Jurkat, Clone E6-1 (cell line): ENCODE measurements at regions not wholly inside any gene's neighbourhood (a gene's known extent, or its start where the extent isn't known, plus 50 kb on each side); places are given as distances from the start of the nearest gene placed in this dataset.

Source experiments
- DNase-seq: peaks from one replicate; pipeline ENCODE4 v3.0.0-alpha.2; 2011; ENCODE audit warnings: low read depth, low spot score
- H3K4me3 ChIP-seq: 2 replicates; pipeline ENCODE4 v1.5.1; 2011; ENCODE audit warnings: mild to moderate bottlenecking, low read length, control low read depth, moderate library complexity

DNA sequence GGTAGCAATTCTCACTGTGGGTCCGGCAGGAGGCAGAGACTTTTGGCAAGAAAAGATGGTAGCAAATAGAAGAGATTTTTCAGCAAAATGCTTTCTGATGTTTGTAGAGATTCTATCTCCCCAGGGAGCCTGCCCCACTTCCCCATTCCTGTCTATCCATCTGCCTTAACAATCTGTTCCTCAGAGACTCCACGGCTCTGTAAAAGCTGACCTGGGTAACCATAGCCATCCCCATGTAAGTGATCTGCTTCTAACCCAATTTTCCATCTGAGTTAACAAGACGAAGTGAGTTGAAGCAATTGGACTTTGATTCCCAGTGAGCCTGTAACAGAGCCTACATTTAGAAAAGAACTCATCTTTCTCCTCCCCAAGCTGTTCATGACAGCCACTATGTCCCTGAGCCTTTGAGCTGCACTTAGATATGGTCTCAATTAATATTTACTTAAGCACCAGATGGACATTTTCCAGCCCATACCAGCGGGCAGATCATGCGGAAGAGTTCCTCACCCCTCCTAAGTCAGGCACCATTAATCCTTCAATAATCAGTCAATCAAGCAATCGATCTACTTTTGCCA, 896.1 kb downstream of the CCSER2 start:
- no peak overlapping the region for H3K4me3 ChIP-seq
- DNase-seq, result no peak

DNA sequence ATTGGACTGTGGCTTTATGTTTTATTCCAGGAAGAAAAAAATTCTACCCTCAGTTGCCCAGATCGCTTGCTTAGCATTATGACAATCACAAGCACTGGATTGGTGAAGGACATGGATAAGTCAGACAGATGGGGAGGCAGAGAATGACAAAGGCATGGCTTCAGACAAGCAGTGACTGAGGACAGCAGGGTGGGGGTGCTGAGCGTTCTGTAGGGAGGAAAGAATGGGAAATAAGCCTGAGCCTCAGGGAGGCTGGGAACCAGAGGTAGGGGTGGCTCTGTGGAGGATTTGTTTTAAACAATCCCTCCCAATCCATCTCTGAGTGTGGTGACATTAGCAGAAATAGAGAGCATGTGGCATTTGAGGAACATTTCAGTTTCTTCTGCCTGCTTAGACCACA, 896.9 kb downstream of the CCSER2 start:
- DNase-seq, result no peak

DNA sequence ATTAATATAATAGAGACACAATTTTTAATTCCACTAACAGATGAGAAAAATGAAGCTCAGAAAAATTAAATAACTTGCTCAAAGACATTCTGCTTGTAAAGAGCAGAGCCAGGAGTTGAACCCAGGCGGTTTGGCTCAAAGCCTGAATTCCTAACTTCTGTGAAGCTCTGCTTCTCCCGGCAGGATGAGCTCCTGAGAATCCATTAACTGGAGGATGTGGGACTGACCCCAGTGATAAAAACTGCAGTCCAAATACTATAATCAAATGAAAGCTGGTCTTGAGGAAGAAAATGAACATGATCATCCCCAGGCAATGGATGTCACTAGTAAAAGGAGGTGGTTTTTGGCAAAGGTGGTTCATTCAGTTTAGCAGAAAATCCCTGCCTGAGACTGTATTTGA, 898.2 kb downstream of the CCSER2 start:
- H3K4me3 ChIP-seq, result no peak overlapping the region
- no peak for DNase-seq

More for the DNA sequence above, 896.9 kb downstream of the CCSER2 start:
- H3K4me3 ChIP-seq, result no peak overlapping the region

DNA sequence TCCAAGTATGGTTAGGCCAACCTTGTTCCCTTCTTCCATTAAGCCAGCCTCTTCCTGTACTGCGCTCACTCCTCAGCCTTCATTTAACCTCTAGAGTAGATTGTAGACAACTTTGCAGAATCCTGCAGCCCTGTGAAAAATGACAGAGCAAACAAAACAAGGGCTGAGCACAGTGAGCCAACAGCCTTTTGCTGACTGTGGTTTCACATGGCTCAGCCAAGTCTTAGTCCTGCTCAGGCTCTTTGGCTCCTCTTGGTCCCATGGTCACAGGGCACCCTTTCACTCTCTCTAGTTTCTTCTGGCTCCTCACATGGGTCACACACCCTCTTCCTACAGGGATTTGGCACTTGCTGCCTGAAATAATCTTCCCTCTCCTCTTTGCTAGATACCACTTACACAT, 900.3 kb downstream of the CCSER2 start:
- no peak for DNase-seq
- H3K4me3 ChIP-seq, result no peak overlapping the region

DNA sequence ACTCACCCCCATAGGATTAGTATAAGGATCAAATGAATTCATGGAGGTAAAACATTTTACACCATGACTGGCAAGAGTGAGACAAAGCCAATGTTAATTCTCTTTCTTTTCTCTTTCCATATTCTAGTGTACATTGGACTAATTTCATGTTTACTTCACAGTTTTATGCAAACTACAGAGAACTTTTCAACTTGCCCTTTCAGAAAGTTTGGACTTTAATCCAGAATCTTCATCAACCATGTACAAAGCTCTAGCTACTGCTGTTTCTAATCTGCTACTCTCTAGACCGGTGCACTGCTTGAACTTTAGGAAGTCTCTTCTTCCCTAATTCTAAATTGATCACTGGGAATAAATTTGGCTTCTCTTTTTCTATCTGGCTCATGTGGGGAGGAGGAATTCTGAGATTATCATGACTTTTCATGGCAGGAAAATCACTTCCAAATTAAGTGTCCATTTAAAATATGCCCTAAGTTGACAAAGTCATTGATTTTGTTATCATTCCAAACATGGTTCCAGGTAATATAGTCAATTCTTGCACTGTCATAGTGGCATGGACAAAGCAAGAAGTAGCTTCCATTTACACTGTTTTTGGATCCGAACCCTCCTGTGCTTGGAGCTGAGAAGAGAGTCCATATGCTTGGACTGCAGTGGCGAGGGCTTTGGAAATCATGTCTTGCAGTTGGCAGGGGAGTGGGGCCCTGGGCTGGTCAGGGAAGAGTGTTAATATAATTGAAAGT, 903.3 kb downstream of the CCSER2 start:
- no peak for DNase-seq

DNA sequence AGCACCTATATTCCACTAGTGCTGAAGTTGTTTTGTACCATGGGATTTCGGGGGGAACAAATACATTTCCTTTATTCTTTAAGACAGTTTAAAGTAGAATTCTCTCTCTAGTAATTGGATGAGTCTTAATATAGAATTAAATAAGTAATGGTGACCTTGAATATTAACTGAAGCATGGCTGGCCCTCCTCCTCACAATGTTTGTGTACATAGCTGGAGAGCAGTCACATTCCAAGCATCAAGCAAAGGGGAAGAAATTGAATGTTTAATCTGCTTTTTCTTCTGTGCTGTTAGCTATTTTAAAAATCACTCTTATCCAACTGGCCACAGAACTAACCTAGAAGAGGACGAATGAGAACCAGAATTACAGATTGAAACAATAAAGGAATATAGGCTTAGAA, 906.9 kb downstream of the CCSER2 start:
- H3K4me3 ChIP-seq, result no peak overlapping the region
- DNase-seq, result no peak

More for the DNA sequence above, 903.3 kb downstream of the CCSER2 start:
- no peak overlapping the region for H3K4me3 ChIP-seq

DNA sequence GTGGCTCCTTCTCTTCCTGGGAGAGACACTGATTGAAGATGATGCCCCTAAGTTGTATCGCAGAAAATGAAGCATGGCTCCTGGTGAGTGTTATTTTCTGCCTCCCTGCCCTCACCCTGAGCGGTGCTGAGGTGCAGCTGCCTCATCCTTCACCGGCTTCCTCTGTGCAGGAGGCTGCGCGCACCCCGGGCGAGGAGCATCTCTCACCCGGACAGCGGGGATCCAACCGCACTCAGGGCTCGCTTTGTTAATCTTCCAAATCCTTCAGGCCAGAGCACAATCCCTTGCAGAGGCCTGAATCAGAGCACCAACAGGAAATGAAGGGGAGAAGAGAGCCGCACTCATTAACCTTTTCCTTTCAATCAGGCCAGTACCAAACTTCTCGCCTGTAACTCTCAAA, 910.3 kb downstream of the CCSER2 start:
- DNase-seq, result no peak
- H3K4me3 ChIP-seq, result no peak overlapping the region

DNA sequence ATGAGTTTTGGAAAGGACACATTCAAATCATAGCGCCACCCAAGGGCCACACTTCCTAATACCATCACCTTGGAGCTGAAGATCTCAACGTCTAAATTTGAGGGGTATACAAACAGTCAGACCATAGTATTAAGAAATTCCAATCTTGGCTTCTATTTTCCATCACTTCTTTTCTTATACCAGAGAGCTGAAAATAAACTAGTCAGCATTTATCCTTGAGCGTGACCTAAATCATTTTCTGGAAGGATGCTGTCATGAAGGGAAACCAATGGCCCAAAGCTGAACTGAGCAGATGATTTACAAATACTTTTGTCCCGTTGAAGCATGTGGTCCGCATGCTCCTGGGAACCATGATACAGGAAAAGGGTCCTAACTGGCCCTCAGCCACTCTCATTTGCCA, 921.9 kb downstream of the CCSER2 start:
- no peak overlapping the region for H3K4me3 ChIP-seq
- DNase-seq, result no peak

DNA sequence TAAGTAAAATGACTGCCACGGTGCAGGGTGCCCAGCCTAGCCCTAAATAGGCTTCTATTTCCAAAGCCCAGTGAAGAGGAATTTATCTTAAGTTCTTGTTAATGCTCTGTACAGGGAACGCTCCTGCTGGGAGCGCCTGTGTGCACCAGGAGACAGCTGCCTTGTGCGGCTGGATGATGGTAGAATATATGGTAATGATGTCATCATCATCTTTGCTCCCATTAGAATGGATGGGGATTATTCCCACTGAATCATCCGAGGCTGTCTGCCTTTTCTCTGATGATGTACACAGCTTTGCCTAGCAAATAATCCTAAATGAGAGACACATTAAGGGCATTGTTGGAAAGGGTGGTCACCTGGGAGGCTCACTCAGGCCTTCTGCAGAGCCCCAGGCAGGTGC, 928.1 kb downstream of the CCSER2 start:
- H3K4me3 ChIP-seq, result no peak overlapping the region
- no peak for DNase-seq

DNA sequence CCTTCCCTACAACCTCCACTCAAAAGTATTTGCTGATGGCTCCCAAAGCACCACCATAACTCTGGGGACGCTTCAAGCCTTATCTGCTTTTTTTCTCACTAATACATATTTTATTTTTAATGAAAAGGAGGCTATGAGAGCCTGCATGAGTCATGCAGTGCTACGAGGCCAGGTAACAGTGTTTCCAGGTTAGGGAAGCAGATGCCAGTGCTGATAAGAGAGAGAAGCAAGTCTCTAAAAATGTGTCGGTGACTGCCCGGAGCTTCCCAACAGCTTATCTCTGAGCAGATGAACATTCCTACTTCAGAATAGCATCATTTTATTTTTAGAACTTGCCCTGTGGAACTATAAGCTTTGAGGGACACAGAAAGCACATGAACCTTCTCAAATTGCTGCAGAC, 931.5 kb downstream of the CCSER2 start:
- H3K4me3 ChIP-seq, result no peak overlapping the region
- DNase-seq, result no peak

DNA sequence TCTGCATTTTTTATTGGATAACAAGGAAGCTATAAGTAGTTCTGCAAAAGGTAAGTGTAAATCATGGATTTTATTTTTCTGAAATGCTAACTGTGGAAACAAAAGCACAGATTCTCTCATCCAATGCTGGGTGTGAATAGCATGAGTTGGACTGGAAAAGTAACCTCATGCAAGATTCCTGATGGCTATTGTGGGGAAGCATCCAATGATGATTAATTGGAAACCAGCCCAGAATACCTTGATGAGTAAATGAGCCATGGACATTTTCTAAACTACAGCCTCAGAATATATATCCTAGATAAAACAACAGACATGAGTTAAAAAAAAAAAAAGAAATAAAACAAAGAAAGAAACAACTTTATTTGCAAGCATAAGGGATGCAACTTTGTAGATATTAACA, 934.6 kb downstream of the CCSER2 start:
- H3K4me3 ChIP-seq, result no peak overlapping the region
- DNase-seq, result no peak

DNA sequence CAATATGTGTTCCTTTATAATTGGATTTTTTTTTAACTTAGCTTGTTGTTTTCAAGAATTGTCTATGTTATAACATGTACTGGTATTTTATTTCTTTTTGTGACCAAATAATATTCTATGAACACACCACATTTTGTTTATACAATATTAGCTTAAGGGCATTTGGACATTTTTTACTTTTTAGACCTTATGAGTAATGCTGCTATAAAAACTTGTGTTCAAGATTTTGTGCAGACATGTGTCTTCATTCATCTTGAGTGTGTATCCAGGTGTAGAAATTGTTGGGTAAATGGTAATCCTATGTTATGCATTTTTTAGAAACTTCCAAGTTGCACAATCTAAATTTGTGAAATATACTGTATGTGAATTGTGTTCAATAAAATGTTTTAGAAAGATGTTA, 936.7 kb downstream of the CCSER2 start:
- DNase-seq, result no peak

DNA sequence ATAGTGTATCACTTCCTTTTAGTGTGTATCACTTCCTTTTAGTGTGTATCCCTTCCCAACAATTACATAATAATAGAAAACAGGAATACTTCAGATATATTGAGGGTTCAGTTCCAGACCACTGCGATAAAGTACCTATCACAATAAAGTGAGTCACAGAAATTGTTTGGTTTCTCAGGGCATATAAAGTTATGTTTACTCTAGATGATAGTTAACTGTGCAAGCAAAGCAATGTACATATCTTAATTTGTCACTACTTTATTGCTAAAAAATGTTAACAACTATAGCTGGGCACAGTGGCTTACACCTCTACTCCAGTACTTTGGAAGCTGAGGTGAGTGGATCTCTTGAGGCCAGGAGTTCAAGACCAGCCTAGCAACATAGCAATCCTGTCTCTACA, 938.4 kb downstream of the CCSER2 start:
- H3K4me3 ChIP-seq, result no peak overlapping the region

More for the DNA sequence above, 936.7 kb downstream of the CCSER2 start:
- H3K4me3 ChIP-seq, result no peak overlapping the region

DNA sequence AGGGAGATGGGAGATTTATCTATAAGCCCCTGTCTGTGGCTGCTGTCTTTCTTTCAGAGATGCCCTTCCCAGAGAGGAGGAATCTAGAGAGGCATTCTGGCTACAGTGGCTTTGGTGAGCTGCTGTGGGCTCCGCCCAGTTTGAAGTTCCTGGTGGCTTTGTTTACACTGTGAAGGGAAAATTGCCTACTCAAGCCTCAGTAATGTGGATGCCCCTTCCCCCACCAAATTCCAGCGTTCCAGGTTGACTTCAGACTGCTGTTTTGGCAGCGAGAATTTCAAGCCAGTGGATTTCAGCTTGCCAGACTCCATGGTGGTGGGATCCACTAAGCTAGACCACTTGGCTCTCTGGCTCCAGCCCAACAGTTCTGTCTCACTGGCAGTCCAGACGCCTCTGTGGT, 951.6 kb downstream of the CCSER2 start:
- no peak for DNase-seq
- no peak overlapping the region for H3K4me3 ChIP-seq

More for the DNA sequence above, 938.4 kb downstream of the CCSER2 start:
- no peak for DNase-seq

DNA sequence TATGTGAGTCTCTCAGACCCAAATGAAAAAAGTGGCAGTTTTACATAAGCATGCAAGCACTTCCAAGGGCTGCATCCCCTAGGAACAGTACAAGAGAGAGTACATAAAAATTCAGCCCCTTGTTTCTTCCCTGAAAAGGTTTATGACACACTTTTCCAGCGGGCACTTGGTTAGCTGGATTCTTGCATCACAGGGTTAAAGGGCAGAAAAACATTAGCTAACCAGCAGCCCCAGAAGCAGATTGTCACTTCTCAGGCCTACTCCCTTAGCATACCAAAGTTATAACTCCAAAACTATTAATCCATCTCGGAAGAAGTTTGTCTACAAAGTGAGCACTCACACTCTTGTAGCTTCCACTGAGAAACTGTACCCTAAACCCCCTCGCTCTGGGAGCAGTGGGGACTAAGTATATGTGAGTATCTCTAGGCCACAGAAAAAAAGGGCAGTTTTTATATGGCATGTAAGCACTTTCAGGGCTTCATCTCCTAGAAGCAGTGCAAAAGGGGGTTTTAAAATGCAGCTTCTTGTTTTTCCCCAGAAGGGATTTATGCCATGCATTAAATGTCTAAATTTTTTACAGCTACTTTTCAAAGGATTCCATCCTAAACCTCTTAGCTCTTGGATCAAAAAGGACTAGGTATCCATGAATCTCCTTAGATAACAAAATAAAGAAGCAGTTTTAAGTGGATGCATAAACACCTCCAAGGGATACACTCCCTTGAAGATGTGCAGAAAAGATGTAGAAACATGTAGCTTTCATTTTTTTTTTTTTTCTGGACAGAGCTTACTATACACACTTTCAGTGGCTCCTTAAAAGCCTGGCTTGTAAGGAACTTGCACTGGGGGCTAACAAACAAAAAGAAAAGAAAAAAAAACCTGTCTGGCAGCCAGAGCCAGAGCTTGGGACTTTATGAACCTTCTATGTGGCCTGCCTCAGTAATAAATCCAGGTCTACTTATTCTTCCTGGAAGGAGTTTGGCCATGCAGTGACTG, 956.7 kb downstream of the CCSER2 start:
- DNase-seq, result no peak
- H3K4me3 ChIP-seq, result no peak overlapping the region

DNA sequence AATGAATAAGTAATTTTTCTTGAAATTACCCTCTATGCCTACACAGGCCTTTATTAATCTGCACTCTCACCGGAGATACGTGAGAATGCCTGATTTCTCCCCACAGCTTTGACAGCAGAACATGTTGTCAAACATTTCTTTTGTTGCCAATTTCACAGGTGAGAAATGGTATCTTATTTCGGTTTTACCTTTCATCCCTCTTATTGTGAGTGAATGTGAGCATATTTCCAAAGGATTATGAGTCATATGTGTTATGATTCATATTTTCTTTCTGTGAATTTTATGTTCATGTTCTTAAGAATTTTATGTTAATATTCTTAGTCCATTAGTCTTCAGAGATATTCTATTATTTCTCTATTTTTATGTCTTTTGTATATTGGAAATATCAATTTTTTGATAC, 965.1 kb downstream of the CCSER2 start:
- no peak overlapping the region for H3K4me3 ChIP-seq
- DNase-seq, result no peak

DNA sequence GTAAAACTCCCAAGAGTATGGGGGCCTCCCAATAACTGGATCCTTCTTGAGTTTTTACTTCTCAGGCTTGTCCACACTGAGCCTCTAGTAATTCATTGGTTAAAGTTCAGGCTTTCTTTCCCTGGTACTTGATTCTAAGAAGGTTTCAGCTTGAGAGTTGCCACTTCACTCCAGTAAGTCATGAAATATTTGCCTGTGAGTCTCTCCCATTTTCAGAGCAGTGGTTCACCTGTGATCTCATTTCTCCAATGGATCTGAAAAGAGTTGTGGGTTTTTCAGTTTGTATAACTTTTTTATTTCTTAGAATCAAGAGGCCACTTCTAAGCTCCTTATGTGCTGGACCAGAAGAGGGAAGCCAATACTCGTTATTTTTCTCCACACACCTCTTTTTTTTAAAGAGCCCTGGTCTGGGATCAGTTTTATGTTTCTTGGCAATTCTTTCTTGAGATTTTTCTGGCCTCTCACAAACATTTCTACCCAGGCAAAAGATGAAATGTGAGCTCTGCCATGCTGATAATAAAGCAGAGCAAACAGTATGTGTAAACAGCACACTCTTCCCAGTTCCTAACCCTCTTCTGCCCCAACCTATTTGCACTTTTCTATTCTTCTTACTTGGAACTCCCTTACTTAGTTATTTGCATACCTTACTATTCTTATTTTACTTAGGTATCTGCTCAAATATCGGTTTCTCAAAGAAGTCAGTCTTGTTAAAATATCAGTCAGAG, 983.4 kb downstream of the CCSER2 start:
- no peak overlapping the region for H3K4me3 ChIP-seq
- no peak for DNase-seq

DNA sequence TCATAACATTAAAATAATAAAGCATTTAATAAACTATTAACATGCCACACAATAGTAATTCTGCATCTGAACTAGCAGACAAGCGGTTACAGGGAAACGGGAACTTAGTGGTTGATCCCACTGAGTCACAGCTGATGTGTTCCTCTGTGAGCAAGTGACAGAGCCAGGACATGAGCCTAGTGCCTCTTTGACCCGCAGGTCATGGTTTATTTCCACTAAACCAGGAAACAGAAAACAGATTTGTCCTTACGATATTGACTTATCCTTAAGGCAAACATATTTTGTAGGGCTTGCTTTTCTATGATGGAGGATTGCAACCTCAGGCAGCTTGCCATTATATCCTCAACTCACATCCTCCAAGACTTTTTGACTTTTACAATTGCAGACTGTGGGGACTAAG, 987.3 kb downstream of the CCSER2 start:
- H3K4me3 ChIP-seq, result no peak overlapping the region
- DNase-seq, result no peak

DNA sequence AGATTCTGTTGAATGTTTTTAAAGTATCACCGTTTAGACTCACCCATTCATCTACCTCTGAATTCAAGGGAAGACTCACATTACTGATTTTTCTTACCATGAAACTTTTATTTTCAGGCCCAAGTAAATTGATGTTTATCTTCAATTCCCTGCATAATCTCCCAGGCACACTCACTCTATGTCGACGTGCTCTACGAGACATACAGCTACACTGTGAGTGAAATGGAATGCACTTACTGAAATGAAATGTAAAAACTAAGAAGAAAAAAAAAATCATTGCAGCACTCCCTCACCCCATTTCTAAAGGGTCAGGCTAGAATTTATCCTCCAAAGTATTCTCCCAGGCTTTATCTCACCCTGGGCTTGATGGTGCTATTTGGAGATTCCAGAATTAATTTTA, 987.9 kb downstream of the CCSER2 start:
- no peak for DNase-seq
- no peak overlapping the region for H3K4me3 ChIP-seq
